B cell (primary cell): ENCODE measurements at regions not wholly inside any gene's neighbourhood (a gene's known extent, or its start where the extent isn't known, plus 50 kb on each side); places are given as distances from the start of the nearest gene placed in this dataset.

ENCODE experiments used
- CTCF ChIP-seq: fragments of 200-600 bp; IDR thresholded peaks from one replicate; pipeline ENCODE4 v1.8.0; 2022; ENCODE audit warnings: antibody characterized with exemption, mild to moderate bottlenecking
- EZH2 ChIP-seq: IDR thresholded peaks from 2 replicates; pipeline ENCODE4 v1.6.1; 2012; ENCODE audit warnings: borderline replicate concordance, low read depth, mild to moderate bottlenecking, moderate library complexity, low read length; ENCODE audit not compliant: insufficient read depth, poor library complexity, severe bottlenecking

GRCh38 chr5:145244251-145244650 is 590.9 kb downstream of the PRELID2 start:
- TF ChIP-seq CTCF, result no peak
- no peak for TF ChIP-seq EZH2
